NCI-H2227 treated with DMSO at 0.1 percent for 48 hours (cell line): ENCODE measurements at regions not wholly inside any gene's neighbourhood (a gene's known extent, or its start where the extent isn't known, plus 50 kb on each side); places are given as distances from the start of the nearest gene placed in this dataset.
"Not testable (repeated sequence)": the region's sequence is repeated elsewhere in the genome, so short reads cannot be mapped to it uniquely, and the experiment has no call there.

Source experiments
- DNase-seq: peaks from one replicate; lab custom pipeline; 2025; lab: John Stamatoyannopoulos, UW

GRCh38 chr4:20124317-20125026, 127.2 kb upstream of the SLIT2 start:
- no peak for DNase-seq

- no peak for DNase-seq
Measured at GRCh38 chr4:20122198-20122988, 129.3 kb upstream of the SLIT2 start.

GRCh38 chr4:20119141-20119540, 132.6 kb upstream of the SLIT2 start:
- DNase-seq: no peak

GRCh38 chr4:20109391-20109790, 142.3 kb upstream of the SLIT2 start:
- DNase-seq: no peak

GRCh38 chr4:20106921-20107320, 144.8 kb upstream of the SLIT2 start:
- DNase-seq: no peak

GRCh38 chr4:20101831-20102230, 149.9 kb upstream of the SLIT2 start:
- no peak for DNase-seq

- DNase-seq: no peak
Measured at GRCh38 chr4:20096911-20097310, 154.8 kb upstream of the SLIT2 start.

GRCh38 chr4:20095805-20096541, 155.7 kb upstream of the SLIT2 start:
- no peak for DNase-seq

GRCh38 chr4:20091781-20092180, 159.9 kb upstream of the SLIT2 start:
- no peak for DNase-seq

- no peak for DNase-seq
Measured at GRCh38 chr4:20087522-20087911, 164.2 kb upstream of the SLIT2 start.

- DNase-seq: no peak
Measured at GRCh38 chr4:20086799-20087521, 164.7 kb upstream of the SLIT2 start.

- DNase-seq: no peak
Measured at GRCh38 chr4:20086067-20086798, 165.5 kb upstream of the SLIT2 start.

- DNase-seq: no peak
Measured at GRCh38 chr4:20085653-20086052, 166.1 kb upstream of the SLIT2 start.

GRCh38 chr4:20085156-20085555, 166.5 kb upstream of the SLIT2 start:
- DNase-seq: no peak

GRCh38 chr4:20084488-20084887, 167.2 kb upstream of the SLIT2 start:
- DNase-seq: no peak

- no peak for DNase-seq
Measured at GRCh38 chr4:20078644-20079043, 173.1 kb upstream of the SLIT2 start.

- no peak for DNase-seq
Measured at GRCh38 chr4:20075248-20075871, 176.3 kb upstream of the SLIT2 start.

GRCh38 chr4:20074450-20074849, 177.3 kb upstream of the SLIT2 start:
- DNase-seq: no peak

GRCh38 chr4:20065952-20066351, 185.8 kb upstream of the SLIT2 start:
- DNase-seq: no peak

GRCh38 chr4:20062857-20063256, 188.8 kb upstream of the SLIT2 start:
- DNase-seq: not testable (repeated sequence)

- no peak for DNase-seq
Measured at GRCh38 chr4:20062054-20062453, 189.7 kb upstream of the SLIT2 start.
